ENCODE measurements at regions not wholly inside any gene's neighbourhood (a gene's known extent, or its start where the extent isn't known, plus 50 kb on each side); places are given as distances from the start of the nearest gene placed in this dataset.

GRCh38 chr9:78615372-78615771, 318.4 kb downstream of the PSAT1 start:
- H3K4me3 ChIP-seq = no peak overlapping the region
- TF ChIP-seq CTCF (IDR thresholded peaks at IDR 0.05) (no peak), POLR2A (IDR thresholded peaks at IDR 0.05) (no peak)
- no peak for DNase-seq
- no peaks in the 10 kb centered on the region for H3K36me3 ChIP-seq (ENCODE audit: low read depth, missing control alignments)
- H3K27ac ChIP-seq = no peak overlapping the region
- H3K4me1 ChIP-seq = no peaks in the 10 kb centered on the region
- H3K9me3 ChIP-seq = no peaks in the 10 kb centered on the region
- no peaks in the 10 kb centered on the region for H3K27me3 ChIP-seq
- intact Hi-C loops (cut with DNase I; ENCODE audit: low total_unique reads) = no loop called here
- 75 to 78% methylated on average over 5 of the region's 5 CpGs for WGBS, 2 donors

- H3K27me3 ChIP-seq = no peaks in the 10 kb centered on the region
- 69 to 88% methylated on average over 2 of the region's 2 CpGs for WGBS, 2 donors
- no peaks in the 10 kb centered on the region for H3K9me3 ChIP-seq
- TF ChIP-seq POLR2A (IDR thresholded peaks at IDR 0.05) (no peak), CTCF (IDR thresholded peaks at IDR 0.05) (no peak)
- H3K4me3 ChIP-seq = no peak overlapping the region
- no peaks in the 10 kb centered on the region for H3K36me3 ChIP-seq (ENCODE audit: low read depth, missing control alignments)
- DNase-seq = no peak
- no peak overlapping the region for H3K27ac ChIP-seq
- intact Hi-C loops (cut with DNase I; ENCODE audit: low total_unique reads) = no loop called here
- H3K4me1 ChIP-seq = no peaks in the 10 kb centered on the region
Observed at GRCh38 chr9:78618735-78619134, 321.8 kb downstream of the PSAT1 start.

- H3K4me3 ChIP-seq = no peak overlapping the region
- DNase-seq = no peak
- H3K4me1 ChIP-seq = no peaks in the 10 kb centered on the region
- TF ChIP-seq POLR2A (IDR thresholded peaks at IDR 0.05) = no peak
- TF ChIP-seq CTCF (IDR thresholded peaks at IDR 0.05) = no peak
- no peaks in the 10 kb centered on the region for H3K9me3 ChIP-seq
- no peaks in the 10 kb centered on the region for H3K36me3 ChIP-seq (ENCODE audit: low read depth, missing control alignments)
- no peaks in the 10 kb centered on the region for H3K27me3 ChIP-seq
- intact Hi-C loops (cut with DNase I; ENCODE audit: low total_unique reads) = no loop called here
- H3K27ac ChIP-seq = no peak overlapping the region
- WGBS, 2 donors = 48 to 61% methylated on average over 3 of the region's 3 CpGs
Observed at GRCh38 chr9:78620303-78620702, 323.4 kb downstream of the PSAT1 start.

GRCh38 chr9:78620764-78621163, 323.8 kb downstream of the PSAT1 start:
- H3K27me3 ChIP-seq = no peaks in the 10 kb centered on the region
- 76 to 77% methylated on average over 5 of the region's 5 CpGs for WGBS, 2 donors
- intact Hi-C loops (cut with DNase I; ENCODE audit: low total_unique reads) = no loop called here
- DNase-seq = no peak
- no peaks in the 10 kb centered on the region for H3K4me1 ChIP-seq
- no peak overlapping the region for H3K27ac ChIP-seq
- H3K4me3 ChIP-seq = no peak overlapping the region
- TF ChIP-seq POLR2A (IDR thresholded peaks at IDR 0.05) (no peak), CTCF (IDR thresholded peaks at IDR 0.05) (no peak)
- no peaks in the 10 kb centered on the region for H3K36me3 ChIP-seq (ENCODE audit: low read depth, missing control alignments)
- no peaks in the 10 kb centered on the region for H3K9me3 ChIP-seq

GRCh38 chr9:78622126-78622525, 325.2 kb downstream of the PSAT1 start:
- H3K4me3 ChIP-seq = no peak overlapping the region
- WGBS, 2 donors = 93 to 97% methylated on average over 2 of the region's 2 CpGs
- intact Hi-C loops (cut with DNase I; ENCODE audit: low total_unique reads) = no loop called here
- no peaks in the 10 kb centered on the region for H3K4me1 ChIP-seq
- H3K9me3 ChIP-seq = no peaks in the 10 kb centered on the region
- H3K27me3 ChIP-seq = no peaks in the 10 kb centered on the region
- DNase-seq = no peak
- H3K27ac ChIP-seq = no peak overlapping the region
- TF ChIP-seq POLR2A (IDR thresholded peaks at IDR 0.05) (no peak), CTCF (IDR thresholded peaks at IDR 0.05) (no peak)
- H3K36me3 ChIP-seq (ENCODE audit: low read depth, missing control alignments) = no peaks in the 10 kb centered on the region

Measured in testis (tissue), 2 donors.